ENCODE measurements at regions not wholly inside any gene's neighbourhood (a gene's known extent, or its start where the extent isn't known, plus 50 kb on each side); places are given as distances from the start of the nearest gene placed in this dataset.

DNA sequence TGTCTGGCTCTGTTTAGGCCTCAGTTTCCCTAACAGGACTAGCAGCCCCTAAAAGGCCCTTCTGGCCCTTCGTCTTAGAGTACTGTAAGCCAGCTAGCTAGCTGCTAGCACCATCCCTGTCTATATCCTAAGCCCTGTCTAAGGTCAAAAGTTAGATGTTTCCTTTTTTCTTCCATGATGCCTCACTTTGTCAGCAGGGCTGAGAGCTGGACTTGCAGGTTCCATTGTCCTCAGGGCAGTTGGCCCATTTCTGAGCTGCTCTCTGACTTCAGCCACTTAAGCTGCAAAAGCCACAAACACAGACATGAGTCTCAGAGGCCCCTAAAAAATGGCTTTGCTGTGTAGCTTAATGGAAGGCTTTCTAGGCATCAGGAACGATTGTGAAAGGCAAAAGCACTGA, 187.7 kb downstream of the CBLN1 start:
- H3K36me3 ChIP-seq (replicated peaks in 1 of 2; ENCODE audit: control insufficient read depth in 1 of 2, insufficient read depth in 2 of 2, low read length in 1 of 2): no peaks in the 10 kb centered on the region
- H3K9ac ChIP-seq: no peak overlapping the region

DNA sequence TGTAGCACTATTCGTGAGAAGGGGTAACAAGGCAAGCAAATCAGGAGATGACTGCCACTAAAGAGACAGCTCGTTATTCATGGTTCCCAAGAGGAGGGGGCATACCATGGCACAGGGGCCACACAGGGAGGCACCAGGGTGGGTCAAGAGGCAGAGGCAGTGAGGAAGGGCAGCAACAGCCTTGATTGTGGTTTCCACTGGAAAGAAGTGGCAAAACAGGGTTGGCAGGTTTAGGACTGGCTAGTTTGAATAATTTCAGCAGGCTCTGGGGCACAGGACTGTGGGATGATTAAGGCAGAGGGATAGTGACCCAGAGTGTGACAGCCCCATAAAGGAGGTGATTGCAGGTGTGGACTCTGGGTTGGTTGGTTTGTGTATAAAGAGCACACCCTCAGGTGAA, 188.9 kb downstream of the CBLN1 start:
- Histone ChIP-seq H3K27me3 (ENCODE audit: insufficient read depth) (no peaks in the 10 kb centered on the region), H3K79me2 (ENCODE audit: insufficient read depth) (no peaks in the 10 kb centered on the region), H3K9me2 (no peaks in the 10 kb centered on the region), H3K9ac (no peak overlapping the region), H3K4me3 (ENCODE audit: low read depth in 2 of 2, low read length in 1 of 2) (no peak overlapping the region), H3F3A (replicated peaks; ENCODE audit: insufficient read depth) (no peaks in the 10 kb centered on the region), H3K27ac (ENCODE audit: low read depth in 2 of 2, low read length in 1 of 2) (no peak overlapping the region), H3K36me3 (replicated peaks in 1 of 2; ENCODE audit: control insufficient read depth in 1 of 2, insufficient read depth in 2 of 2, low read length in 1 of 2) (no peaks in the 10 kb centered on the region), H3K9me3 (no peaks in the 10 kb centered on the region), H2AFZ (ENCODE audit: low read depth) (no peak overlapping the region), H4K20me1 (ENCODE audit: insufficient read depth) (no peaks in the 10 kb centered on the region), H3K4me1 (ENCODE audit: control insufficient read depth in 1 of 2, insufficient read depth in 2 of 2, low read depth in 1 of 2, low read length in 1 of 2) (no peaks in the 10 kb centered on the region), H3K4me2 (no peak overlapping the region)
- CTCF ChIA-PET: no interaction called here
- no peak for DNase-seq
- WGBS (ENCODE audit: low lambda C conversion rate): 0% methylated on average over 2 of the region's 2 CpGs
- POLR2A ChIA-PET: no interaction called here
- no peak for TF ChIP-seq EP300 (IDR thresholded peaks at IDR 0.05; ENCODE audit: borderline replicate concordance in 1 of 2, low read depth in 1 of 2, low read length in 1 of 2)
- no peak for TF ChIP-seq GABPA (IDR thresholded peaks at IDR 0.05; ENCODE audit: low read depth)
- no peak for TF ChIP-seq TAF1 (IDR thresholded peaks at IDR 0.05; ENCODE audit: borderline replicate concordance, low read depth, low read length)
- no peak for TF ChIP-seq POLR2AphosphoS5 (IDR thresholded peaks at IDR 0.05; ENCODE audit: low read depth, low read length)
- TF ChIP-seq JUND (IDR thresholded peaks at IDR 0.05): no peak
- TF ChIP-seq, protein P1, sequence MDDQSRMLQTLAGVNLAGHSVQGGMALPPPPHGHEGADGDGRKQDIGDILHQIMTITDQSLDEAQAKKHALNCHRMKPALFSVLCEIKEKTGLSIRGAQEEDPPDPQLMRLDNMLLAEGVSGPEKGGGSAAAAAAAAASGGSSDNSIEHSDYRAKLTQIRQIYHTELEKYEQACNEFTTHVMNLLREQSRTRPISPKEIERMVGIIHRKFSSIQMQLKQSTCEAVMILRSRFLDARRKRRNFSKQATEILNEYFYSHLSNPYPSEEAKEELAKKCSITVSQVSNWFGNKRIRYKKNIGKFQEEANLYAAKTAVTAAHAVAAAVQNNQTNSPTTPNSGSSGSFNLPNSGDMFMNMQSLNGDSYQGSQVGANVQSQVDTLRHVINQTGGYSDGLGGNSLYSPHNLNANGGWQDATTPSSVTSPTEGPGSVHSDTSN (IDR thresholded peaks at IDR 0.05): no peak
- no peak for TF ChIP-seq FOSL2 (IDR thresholded peaks at IDR 0.05; ENCODE audit: borderline replicate concordance, low read depth)

More for the DNA sequence above, 187.7 kb downstream of the CBLN1 start:
- Histone ChIP-seq H3F3A (replicated peaks; ENCODE audit: insufficient read depth) (no peaks in the 10 kb centered on the region), H3K27me3 (ENCODE audit: insufficient read depth) (no peaks in the 10 kb centered on the region), H4K20me1 (ENCODE audit: insufficient read depth) (no peaks in the 10 kb centered on the region), H3K4me3 (ENCODE audit: low read depth in 2 of 2, low read length in 1 of 2) (no peak overlapping the region), H3K4me2 (no peak overlapping the region), H3K27ac (ENCODE audit: low read depth in 2 of 2, low read length in 1 of 2) (no peak overlapping the region), H3K79me2 (ENCODE audit: insufficient read depth) (no peaks in the 10 kb centered on the region), H2AFZ (ENCODE audit: low read depth) (no peak overlapping the region), H3K9me2 (no peaks in the 10 kb centered on the region), H3K4me1 (ENCODE audit: control insufficient read depth in 1 of 2, insufficient read depth in 2 of 2, low read depth in 1 of 2, low read length in 1 of 2) (no peaks in the 10 kb centered on the region), H3K9me3 (no peaks in the 10 kb centered on the region)
- WGBS (ENCODE audit: low lambda C conversion rate): 0% methylated on average over 2 of the region's 2 CpGs
- CTCF ChIA-PET: no interaction called here
- no peak for DNase-seq
- TF ChIP-seq RXRA (IDR thresholded peaks at IDR 0.05; ENCODE audit: borderline replicate concordance, low read depth): no peak
- no peak for TF ChIP-seq MXI1 (IDR thresholded peaks at IDR 0.05; ENCODE audit: low read depth, low read length)
- TF ChIP-seq GABPA (IDR thresholded peaks at IDR 0.05; ENCODE audit: low read depth): no peak
- no peak for TF ChIP-seq POLR2AphosphoS5 (IDR thresholded peaks at IDR 0.05; ENCODE audit: low read depth, low read length)
- TF ChIP-seq, protein P2, sequence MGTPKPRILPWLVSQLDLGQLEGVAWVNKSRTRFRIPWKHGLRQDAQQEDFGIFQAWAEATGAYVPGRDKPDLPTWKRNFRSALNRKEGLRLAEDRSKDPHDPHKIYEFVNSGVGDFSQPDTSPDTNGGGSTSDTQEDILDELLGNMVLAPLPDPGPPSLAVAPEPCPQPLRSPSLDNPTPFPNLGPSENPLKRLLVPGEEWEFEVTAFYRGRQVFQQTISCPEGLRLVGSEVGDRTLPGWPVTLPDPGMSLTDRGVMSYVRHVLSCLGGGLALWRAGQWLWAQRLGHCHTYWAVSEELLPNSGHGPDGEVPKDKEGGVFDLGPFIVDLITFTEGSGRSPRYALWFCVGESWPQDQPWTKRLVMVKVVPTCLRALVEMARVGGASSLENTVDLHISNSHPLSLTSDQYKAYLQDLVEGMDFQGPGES (IDR thresholded peaks at IDR 0.05; ENCODE audit: low read depth, low read length): no peak
- no peak for TF ChIP-seq TCF12 (IDR thresholded peaks at IDR 0.05)
- no peak for TF ChIP-seq ELF1 (IDR thresholded peaks at IDR 0.05)
- TF ChIP-seq RFX5 (IDR thresholded peaks at IDR 0.05; ENCODE audit: low read length): no peak
- TF ChIP-seq, protein P1 (IDR thresholded peaks at IDR 0.05): no peak
- TF ChIP-seq NFIC (IDR thresholded peaks at IDR 0.05; ENCODE audit: borderline replicate concordance): no peak
- no peak for TF ChIP-seq FOXM1 (IDR thresholded peaks at IDR 0.05; ENCODE audit: low read depth)
- no peak for TF ChIP-seq FOSL2 (IDR thresholded peaks at IDR 0.05; ENCODE audit: borderline replicate concordance, low read depth)
- no peak for TF ChIP-seq RCOR1 (IDR thresholded peaks at IDR 0.05; ENCODE audit: low read length)
- TF ChIP-seq YY1 (IDR thresholded peaks at IDR 0.05; ENCODE audit: low read depth): no peak
- TF ChIP-seq TEAD4 (IDR thresholded peaks at IDR 0.05; ENCODE audit: borderline replicate concordance, insufficient read depth): no peak
- POLR2A ChIA-PET: no interaction called here
